WTC11 (cell line): ENCODE measurements at regions not wholly inside any gene's neighbourhood (a gene's known extent, or its start where the extent isn't known, plus 50 kb on each side); places are given as distances from the start of the nearest gene placed in this dataset.

Experiments used
- ATAC-seq: fragments of 200-7000 bp; cut with Tn5 transposase; 2 replicates; pipeline ENCODE4 v1.10.0; 2021; ENCODE audit warnings: mild to moderate bottlenecking, moderate library complexity
- CTCF ChIA-PET: fragments of 300-600 bp; sonication (Branson Sonifier 250); formaldehyde crosslinking; loops from one replicate; lab custom pipeline; 2021; ENCODE audit warnings: antibody characterized with exemption; lab: Charles Lee
- POLR2A ChIA-PET: fragments of 350-600 bp; sonication (Branson Sonifier 250); formaldehyde crosslinking; loops from one replicate; lab custom pipeline; 2021; ENCODE audit warnings: antibody characterized with exemption; lab: Charles Lee
- DNase-seq: peaks from one replicate; pipeline ENCODE4 v3.0.0; 2021; ENCODE audit warnings: low spot score
- H3K27ac Mint-ChIP-seq: 2 replicates; pipeline ENCODE4 v1.8.0; 2021; ENCODE audit warnings: mixed read lengths
- H3K27me3 Mint-ChIP-seq: 2 replicates; pipeline ENCODE4 v1.8.0; 2021; ENCODE audit warnings: low read depth, mild to moderate bottlenecking, moderate library complexity, mixed read lengths
- H3K36me3 Mint-ChIP-seq: 2 replicates; pipeline ENCODE4 v1.8.0; 2021; ENCODE audit warnings: mixed read lengths
- H3K4me1 Mint-ChIP-seq: 2 replicates; pipeline ENCODE4 v1.8.0; 2022; ENCODE audit warnings: mixed read lengths
- H3K4me3 Mint-ChIP-seq: 2 replicates; pipeline ENCODE4 v1.8.0; 2021; ENCODE audit warnings: mild to moderate bottlenecking, moderate library complexity, mixed read lengths
- H3K9me3 Mint-ChIP-seq: 2 replicates; pipeline ENCODE4 v1.8.0; 2021; ENCODE audit warnings: mixed read lengths
- CREM ChIP-seq: sonication (generic); formaldehyde crosslinking; IDR thresholded peaks from 2 replicates; pipeline ENCODE4 v1.8.1; 2022; ENCODE audit warnings: mild to moderate bottlenecking, missing genetic modification reagents, moderate library complexity
- E2F4 ChIP-seq: sonication (generic); formaldehyde crosslinking; IDR thresholded peaks from 2 replicates; pipeline ENCODE4 v1.8.1; 2022; ENCODE audit warnings: low read depth, mild to moderate bottlenecking, moderate library complexity, missing genetic modification reagents, borderline replicate concordance
- FOXK1 ChIP-seq: sonication (generic); formaldehyde crosslinking; IDR thresholded peaks from 2 replicates; pipeline ENCODE4 v1.8.0; 2022; ENCODE audit warnings: mild to moderate bottlenecking, moderate library complexity, missing genetic modification reagents
- IRF2 ChIP-seq: sonication (generic); formaldehyde crosslinking; IDR thresholded peaks from 2 replicates; pipeline ENCODE4 v1.8.0; 2022; ENCODE audit warnings: low read depth, missing genetic modification reagents, borderline replicate concordance
- JUN ChIP-seq: sonication (generic); formaldehyde crosslinking; IDR thresholded peaks from 2 replicates; pipeline ENCODE4 v1.8.0; 2023; ENCODE audit warnings: mild to moderate bottlenecking, missing genetic modification reagents
- PRRX2 ChIP-seq: fragments of 250-450 bp; sonication (Bioruptor Pico); IDR thresholded peaks from 2 replicates; pipeline ENCODE4 v1.8.0; 2021; ENCODE audit warnings: mild to moderate bottlenecking
- RELA ChIP-seq: sonication (generic); formaldehyde crosslinking; IDR thresholded peaks from 2 replicates; pipeline ENCODE4 v1.8.1; 2022; ENCODE audit warnings: missing genetic modification reagents, mild to moderate bottlenecking, borderline replicate concordance
- SMAD3 ChIP-seq: sonication (generic); formaldehyde crosslinking; IDR thresholded peaks from 2 replicates; pipeline ENCODE4 v1.8.0; 2022; ENCODE audit warnings: missing genetic modification reagents, mild to moderate bottlenecking, borderline replicate concordance
- SMAD4 ChIP-seq: sonication (generic); formaldehyde crosslinking; IDR thresholded peaks from 2 replicates; pipeline ENCODE4 v1.8.0; 2022; ENCODE audit warnings: mild to moderate bottlenecking, missing genetic modification reagents
- SOX15 ChIP-seq: fragments of 250-450 bp; sonication (Bioruptor Pico); IDR thresholded peaks from 2 replicates; pipeline ENCODE4 v1.9.0; 2021; ENCODE audit warnings: mild to moderate bottlenecking
- TEAD1 ChIP-seq: sonication (generic); formaldehyde crosslinking; IDR thresholded peaks from 2 replicates; pipeline ENCODE4 v1.8.0; 2022; ENCODE audit warnings: mild to moderate bottlenecking, missing genetic modification reagents
- TP53 ChIP-seq: sonication (generic); formaldehyde crosslinking; IDR thresholded peaks from 2 replicates; pipeline ENCODE4 v1.8.1; 2023; ENCODE audit warnings: mild to moderate bottlenecking, missing genetic modification reagents
- ZNF219 ChIP-seq: sonication (generic); formaldehyde crosslinking; IDR thresholded peaks from 2 replicates; pipeline ENCODE4 v1.8.0; 2023; ENCODE audit warnings: missing genetic modification reagents, mild to moderate bottlenecking, borderline replicate concordance
- ZNF232 ChIP-seq: sonication (generic); formaldehyde crosslinking; IDR thresholded peaks from 2 replicates; pipeline ENCODE4 v1.8.0; 2022; ENCODE audit warnings: mild to moderate bottlenecking, missing genetic modification reagents
- ZNF281 ChIP-seq: sonication (generic); formaldehyde crosslinking; IDR thresholded peaks from 2 replicates; pipeline ENCODE4 v1.8.0; 2023; ENCODE audit warnings: mild to moderate bottlenecking, missing genetic modification reagents
- ZNF532 ChIP-seq: fragments of 250-450 bp; sonication (Bioruptor Pico); IDR thresholded peaks from 2 replicates; pipeline ENCODE4 v1.9.0; 2021; ENCODE audit warnings: mild to moderate bottlenecking, borderline replicate concordance
- TF ChIP-seq, protein P1 (sequence below): sonication (generic); formaldehyde crosslinking; IDR thresholded peaks from 2 replicates; pipeline ENCODE4 v1.8.1; 2022; ENCODE audit warnings: missing genetic modification reagents, borderline replicate concordance
- TF ChIP-seq, protein P2 (sequence below): fragments of 250-450 bp; sonication (Bioruptor Pico); IDR thresholded peaks from 2 replicates; pipeline ENCODE4 v1.9.0; 2021; ENCODE audit warnings: mild to moderate bottlenecking
- TF ChIP-seq, protein P3 (sequence below): sonication (generic); formaldehyde crosslinking; IDR thresholded peaks from 2 replicates; pipeline ENCODE4 v1.8.1; 2022; ENCODE audit warnings: mild to moderate bottlenecking, missing genetic modification reagents, moderate library complexity, borderline replicate concordance
- TF ChIP-seq, protein P4 (sequence below): sonication (generic); formaldehyde crosslinking; IDR thresholded peaks from 2 replicates; pipeline ENCODE4 v1.8.1; 2023; ENCODE audit warnings: mild to moderate bottlenecking, missing genetic modification reagents

GRCh38 chrX:5176766-5177165 is 1051.9 kb downstream of the NLGN4X start:
- no peaks in the 10 kb centered on the region for H3K4me1 Mint-ChIP-seq
- no peak overlapping the region for H3K27ac Mint-ChIP-seq
- no peak for DNase-seq
- H3K36me3 Mint-ChIP-seq: no peaks in the 10 kb centered on the region
- TF ChIP-seq, protein P1, sequence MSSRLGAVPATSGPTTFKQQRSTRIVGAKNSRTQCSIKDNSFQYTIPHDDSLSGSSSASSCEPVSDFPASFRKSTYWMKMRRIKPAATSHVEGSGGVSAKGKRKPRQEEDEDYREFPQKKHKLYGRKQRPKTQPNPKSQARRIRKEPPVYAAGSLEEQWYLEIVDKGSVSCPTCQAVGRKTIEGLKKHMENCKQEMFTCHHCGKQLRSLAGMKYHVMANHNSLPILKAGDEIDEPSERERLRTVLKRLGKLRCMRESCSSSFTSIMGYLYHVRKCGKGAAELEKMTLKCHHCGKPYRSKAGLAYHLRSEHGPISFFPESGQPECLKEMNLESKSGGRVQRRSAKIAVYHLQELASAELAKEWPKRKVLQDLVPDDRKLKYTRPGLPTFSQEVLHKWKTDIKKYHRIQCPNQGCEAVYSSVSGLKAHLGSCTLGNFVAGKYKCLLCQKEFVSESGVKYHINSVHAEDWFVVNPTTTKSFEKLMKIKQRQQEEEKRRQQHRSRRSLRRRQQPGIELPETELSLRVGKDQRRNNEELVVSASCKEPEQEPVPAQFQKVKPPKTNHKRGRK (CRISPR knock-in tag): no peak
- TF ChIP-seq, protein P2, sequence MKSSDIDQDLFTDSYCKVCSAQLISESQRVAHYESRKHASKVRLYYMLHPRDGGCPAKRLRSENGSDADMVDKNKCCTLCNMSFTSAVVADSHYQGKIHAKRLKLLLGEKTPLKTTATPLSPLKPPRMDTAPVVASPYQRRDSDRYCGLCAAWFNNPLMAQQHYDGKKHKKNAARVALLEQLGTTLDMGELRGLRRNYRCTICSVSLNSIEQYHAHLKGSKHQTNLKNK (CRISPR knock-in tag): no peak
- no peak for TF ChIP-seq SMAD3 (CRISPR knock-in tag)
- TF ChIP-seq TEAD1 (CRISPR knock-in tag): no peak
- TF ChIP-seq IRF2: no peak
- no peak for TF ChIP-seq PRRX2 (CRISPR knock-in tag)
- TF ChIP-seq, protein P3, sequence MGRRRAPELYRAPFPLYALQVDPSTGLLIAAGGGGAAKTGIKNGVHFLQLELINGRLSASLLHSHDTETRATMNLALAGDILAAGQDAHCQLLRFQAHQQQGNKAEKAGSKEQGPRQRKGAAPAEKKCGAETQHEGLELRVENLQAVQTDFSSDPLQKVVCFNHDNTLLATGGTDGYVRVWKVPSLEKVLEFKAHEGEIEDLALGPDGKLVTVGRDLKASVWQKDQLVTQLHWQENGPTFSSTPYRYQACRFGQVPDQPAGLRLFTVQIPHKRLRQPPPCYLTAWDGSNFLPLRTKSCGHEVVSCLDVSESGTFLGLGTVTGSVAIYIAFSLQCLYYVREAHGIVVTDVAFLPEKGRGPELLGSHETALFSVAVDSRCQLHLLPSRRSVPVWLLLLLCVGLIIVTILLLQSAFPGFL: no peak
- TF ChIP-seq SOX15: no peak
- TF ChIP-seq SMAD4 (CRISPR knock-in tag): no peak
- TF ChIP-seq ZNF532 (CRISPR knock-in tag): no peak
- no peak for TF ChIP-seq FOXK1
- TF ChIP-seq CREM: no peak
- TF ChIP-seq, protein P4, sequence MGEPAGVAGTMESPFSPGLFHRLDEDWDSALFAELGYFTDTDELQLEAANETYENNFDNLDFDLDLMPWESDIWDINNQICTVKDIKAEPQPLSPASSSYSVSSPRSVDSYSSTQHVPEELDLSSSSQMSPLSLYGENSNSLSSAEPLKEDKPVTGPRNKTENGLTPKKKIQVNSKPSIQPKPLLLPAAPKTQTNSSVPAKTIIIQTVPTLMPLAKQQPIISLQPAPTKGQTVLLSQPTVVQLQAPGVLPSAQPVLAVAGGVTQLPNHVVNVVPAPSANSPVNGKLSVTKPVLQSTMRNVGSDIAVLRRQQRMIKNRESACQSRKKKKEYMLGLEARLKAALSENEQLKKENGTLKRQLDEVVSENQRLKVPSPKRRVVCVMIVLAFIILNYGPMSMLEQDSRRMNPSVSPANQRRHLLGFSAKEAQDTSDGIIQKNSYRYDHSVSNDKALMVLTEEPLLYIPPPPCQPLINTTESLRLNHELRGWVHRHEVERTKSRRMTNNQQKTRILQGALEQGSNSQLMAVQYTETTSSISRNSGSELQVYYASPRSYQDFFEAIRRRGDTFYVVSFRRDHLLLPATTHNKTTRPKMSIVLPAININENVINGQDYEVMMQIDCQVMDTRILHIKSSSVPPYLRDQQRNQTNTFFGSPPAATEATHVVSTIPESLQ (CRISPR knock-in tag): no peak
- no peak for TF ChIP-seq ZNF219 (CRISPR knock-in tag)
- TF ChIP-seq JUN: no peak
- TF ChIP-seq ZNF281 (CRISPR knock-in tag): no peak
- no peak for TF ChIP-seq E2F4 (CRISPR knock-in tag)
- TF ChIP-seq RELA (CRISPR knock-in tag): no peak
- TF ChIP-seq TP53: no peak
- no peak for TF ChIP-seq ZNF232
- H3K9me3 Mint-ChIP-seq: no peaks in the 10 kb centered on the region; the same call in 1 of the 2 replicates
- no peak for ATAC-seq
- no peaks in the 10 kb centered on the region for H3K27me3 Mint-ChIP-seq
- CTCF ChIA-PET: no interaction called here
- H3K4me3 Mint-ChIP-seq: no peak overlapping the region
- POLR2A ChIA-PET: no interaction called here
